HG03103 (cell line): ENCODE measurements at regions not wholly inside any gene's neighbourhood (a gene's known extent, or its start where the extent isn't known, plus 50 kb on each side); places are given as distances from the start of the nearest gene placed in this dataset.
A peak's percentile ranks its signal among the peaks of the same experiment; 100 is the strongest.
"Not testable (repeated sequence)": the region's sequence is repeated elsewhere in the genome, so short reads cannot be mapped to it uniquely, and the experiment has no call there.

Experiments
- ATAC-seq: cut with Tn5 transposase; IDR thresholded peaks from one replicate; pipeline ENCODE4 v1.9.1; 2021; ENCODE audit warnings: low read depth; ENCODE audit not compliant: unreplicated experiment

DNA sequence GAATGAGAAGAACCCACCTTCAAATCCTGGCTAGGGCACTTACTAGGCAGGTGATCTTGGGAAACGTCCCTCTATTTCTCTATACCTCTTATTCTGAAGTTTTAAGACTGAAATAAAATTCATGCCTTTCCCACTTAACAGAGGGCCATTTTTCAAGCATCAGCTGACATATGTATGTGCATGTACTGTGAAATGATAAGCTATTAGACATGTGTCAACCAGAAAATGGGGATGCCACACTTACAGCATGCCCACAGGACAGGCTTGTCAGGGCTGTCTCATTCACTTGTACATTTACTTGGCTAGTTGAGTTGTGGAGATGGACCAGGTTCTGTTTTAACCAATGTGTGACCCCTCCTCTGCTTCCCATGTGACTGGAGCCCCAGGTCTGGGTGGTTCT is 78.5 kb downstream of the C9orf152 start:
- ATAC-seq, result peak; percentile 3

DNA sequence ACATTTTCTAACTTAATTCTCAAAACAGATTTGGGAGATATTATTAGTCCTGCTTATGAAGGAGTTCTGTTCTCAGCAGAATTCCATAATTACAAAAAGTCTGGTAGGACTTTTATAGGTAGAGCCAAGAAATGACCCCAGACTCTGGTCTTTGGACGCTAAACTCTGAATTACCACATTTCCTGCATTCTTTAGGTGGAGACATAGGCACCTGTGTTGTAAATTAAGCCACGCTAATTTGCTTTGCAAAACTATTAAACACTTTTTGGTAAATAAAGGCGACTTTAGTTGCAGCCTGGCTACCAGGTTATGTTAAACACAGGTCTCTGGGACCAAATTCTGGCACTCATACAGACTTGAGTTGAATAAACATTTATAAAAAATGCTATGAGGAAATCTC is 77.7 kb downstream of the C9orf152 start:
- ATAC-seq, result no peak

DNA sequence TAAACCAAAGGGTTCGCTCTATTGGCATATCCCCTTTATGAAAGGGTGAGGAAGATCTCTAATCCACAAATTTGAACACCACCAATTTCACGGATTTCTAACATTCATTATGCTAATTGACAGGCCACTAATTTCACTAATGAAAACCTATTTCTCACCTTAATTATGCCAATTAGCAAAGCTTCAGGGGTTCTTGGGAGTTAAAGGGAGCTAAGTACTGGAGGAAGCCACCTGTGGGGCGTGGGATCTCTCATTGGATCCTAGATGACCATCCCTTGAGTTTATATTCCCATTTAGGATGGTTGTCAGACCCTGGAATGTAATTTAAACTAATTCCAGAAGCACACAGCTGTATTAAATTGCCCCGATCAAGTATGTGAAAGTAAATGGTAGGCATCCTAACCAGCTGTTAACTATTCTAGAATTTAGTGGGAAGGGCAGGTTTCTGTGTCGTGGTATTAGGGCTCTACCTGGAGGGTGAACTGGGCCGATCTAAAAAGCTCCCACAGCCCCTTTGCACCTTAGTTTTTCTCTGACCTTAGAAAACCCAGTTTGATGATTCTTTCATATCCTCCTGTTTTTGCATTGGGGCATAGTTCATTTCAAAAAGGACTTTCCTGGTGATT is 77.1 kb downstream of the C9orf152 start:
- ATAC-seq, result no peak

DNA sequence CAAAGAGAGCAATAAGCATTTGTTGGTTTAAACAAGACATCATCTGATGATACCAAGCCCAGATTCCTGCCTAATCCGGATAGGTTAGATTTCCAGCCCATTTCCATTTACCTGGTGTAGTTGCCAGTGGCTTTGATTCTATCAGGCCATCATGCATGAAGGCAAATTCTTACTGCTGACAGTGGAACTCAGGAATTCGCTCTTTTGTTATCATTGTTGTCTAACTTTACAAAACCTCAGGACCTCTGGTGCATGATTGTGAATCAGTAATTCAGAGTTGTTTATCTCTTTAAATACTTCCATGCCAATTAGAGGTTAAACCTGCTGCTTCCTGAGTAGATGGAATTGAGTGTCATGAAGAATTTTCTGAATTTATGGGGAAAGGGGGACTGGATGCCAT is 76.5 kb downstream of the C9orf152 start:
- no peak for ATAC-seq

DNA sequence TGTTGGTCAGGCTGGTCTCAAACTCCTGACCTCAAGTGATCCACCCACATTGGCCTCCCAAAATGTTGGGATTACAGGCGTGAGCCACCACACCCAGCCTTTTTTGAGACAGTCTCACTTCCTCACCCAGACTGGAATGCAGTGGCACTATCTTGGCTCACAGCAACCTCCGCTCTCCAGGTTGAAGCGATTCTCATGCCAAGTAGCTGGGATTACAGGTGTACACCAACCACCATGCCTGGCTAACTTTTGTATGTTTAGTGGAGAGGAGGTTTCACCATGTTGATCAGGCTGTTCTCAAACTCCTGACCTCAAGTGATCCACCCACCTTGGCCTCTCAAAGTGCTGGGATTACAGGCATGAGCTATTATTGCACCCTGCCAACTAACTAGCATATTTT is 75.4 kb downstream of the C9orf152 start:
- not testable (repeated sequence) for ATAC-seq

DNA sequence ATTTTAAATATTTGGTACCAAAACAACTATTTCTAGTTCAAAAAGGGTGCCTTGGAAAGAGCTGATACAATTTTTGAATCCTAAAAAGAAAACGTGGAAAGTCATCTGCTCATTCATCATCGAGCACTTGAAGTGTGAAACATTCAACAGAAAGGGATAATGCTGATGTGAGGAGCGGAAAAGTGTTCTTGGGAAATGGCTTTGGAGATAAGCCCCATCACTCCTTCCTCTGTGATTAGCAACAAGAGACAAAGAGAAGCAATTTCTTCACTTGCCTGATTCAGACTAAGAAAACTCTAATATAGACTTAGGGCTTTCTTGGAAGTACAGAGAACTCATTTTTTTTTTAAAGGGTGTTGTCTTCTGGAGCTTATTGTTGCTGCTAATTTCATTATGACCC is 74.9 kb downstream of the C9orf152 start:
- no peak for ATAC-seq

DNA sequence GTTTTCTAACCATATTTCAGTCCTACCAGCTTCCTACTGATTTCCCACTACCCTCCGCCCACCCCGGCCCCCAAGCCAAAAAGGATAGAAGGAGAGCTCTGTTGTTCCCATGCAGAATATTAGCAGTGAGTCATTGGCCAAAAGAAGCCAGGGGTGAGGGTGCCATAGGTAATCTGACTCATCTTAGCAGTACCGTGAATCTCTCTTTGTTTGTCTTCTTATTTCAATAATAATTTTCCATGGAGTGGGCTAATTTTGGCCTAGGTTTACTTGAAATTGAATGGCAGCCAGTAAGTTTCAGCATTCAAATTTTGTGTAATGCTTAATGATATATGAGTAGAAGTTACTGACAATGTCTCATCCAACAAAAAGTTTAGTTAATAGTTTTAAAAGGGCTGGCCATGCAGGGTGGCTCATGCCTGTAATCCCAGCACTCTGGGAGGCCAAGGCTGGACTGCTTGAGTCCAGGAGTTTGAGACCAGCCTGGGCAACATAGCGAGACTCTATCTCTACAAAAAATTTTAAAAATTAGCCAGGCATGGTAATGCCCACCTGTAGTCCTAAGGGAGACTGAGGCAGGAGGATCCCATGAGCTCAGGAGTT is 74.2 kb downstream of the C9orf152 start:
- ATAC-seq, result no peak

DNA sequence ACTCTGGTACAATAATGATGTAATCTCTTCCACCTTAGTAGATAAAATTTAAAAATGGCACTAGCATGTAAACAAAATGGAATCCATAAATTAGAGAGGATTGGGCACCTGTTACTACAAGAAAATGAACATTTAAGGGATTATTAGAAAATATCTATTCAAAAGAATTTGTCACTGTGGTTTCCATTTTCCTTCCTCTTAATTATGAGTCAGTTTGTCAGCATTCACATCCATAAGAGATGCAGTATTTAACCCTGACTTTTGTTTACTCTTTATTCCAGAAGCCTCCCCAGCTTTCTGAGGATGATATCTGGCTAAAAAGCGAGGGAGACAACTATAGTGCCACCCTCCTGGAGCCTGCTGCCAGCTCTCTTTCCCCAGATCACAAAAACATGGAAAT is 72.1 kb downstream of the C9orf152 start:
- no peak for ATAC-seq

DNA sequence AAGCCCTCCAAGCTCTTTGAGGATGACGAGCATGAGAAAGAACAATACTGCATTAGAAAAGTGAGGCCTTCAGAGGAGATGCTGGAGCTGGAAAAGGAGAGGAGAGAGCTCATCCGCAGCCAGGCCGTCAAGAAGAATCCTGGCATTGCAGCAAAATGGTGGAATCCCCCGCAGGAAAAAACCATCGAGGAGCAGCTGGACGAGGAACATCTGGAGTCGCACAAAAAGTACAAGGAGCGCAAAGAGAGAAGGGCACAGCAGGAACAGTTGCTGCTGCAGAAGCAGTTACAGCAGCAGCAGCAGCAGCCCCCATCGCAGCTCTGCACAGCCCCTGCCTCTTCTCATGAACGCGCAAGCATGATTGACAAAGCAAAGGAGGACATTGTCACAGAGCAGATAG is 71.2 kb downstream of the C9orf152 start:
- no peak for ATAC-seq

DNA sequence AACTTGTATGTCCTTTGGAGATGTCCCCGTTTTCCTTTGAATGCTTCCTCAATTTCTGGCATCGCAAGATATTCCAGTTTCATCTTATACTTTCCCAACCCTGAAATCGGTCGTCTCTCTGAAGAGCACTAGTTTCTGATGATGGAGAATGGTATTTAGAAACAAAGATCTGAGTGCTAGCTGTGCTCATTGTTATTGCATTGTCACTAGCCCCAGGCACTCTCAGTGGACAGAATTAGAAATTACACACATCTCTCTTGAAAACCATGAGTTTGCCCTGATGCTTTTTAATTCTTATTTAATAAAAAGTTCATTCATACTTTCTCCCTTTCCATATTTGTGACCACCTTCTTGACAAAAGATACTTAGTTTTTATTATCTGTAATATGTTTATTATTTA is 67.7 kb downstream of the C9orf152 start:
- ATAC-seq, result no peak

DNA sequence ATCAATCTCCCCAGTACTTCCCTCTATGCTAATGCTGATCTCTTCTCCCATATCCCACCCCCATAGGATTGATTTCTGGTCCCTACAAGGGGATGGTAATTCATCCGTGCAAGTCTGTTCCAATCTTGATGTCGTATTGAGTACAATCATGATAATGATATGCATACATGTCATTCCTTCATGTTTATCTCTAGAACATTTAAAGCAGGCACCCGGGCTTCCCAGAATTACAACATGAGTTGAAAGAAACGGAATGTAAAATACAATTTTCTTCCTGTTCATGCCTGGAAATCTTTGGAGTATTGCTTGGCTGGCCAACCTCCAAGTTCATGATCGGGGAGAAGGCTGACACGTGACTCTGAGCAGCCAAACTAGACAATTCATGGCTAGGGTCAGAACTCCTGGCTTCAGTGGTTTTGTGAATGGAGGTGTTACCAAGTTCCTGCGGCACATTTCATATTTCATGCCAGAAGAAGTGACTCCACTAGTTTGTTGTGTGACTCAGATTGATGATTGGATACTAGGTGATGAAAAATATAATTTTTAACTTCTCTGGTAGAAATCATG is 66.6 kb downstream of the C9orf152 start:
- no peak for ATAC-seq

DNA sequence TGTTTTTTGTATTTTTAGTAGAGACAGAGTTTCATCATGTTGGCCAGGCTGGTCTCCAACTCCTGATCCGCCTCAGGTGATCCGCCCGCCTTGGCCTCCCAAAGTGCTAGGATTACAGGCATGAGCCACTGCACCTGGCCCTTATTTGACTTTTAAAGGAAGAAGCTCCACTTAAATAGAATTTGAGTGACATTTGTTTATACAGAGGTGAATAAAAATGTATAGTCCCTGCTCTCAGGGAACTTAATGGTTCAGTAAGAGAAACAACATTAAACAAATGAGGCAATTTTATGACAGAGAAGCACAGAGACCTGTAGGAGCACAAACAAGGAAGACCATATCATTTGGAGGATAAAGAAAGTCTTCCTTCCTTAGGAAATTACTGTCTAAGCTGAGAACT is 65.7 kb downstream of the C9orf152 start:
- no peak for ATAC-seq

DNA sequence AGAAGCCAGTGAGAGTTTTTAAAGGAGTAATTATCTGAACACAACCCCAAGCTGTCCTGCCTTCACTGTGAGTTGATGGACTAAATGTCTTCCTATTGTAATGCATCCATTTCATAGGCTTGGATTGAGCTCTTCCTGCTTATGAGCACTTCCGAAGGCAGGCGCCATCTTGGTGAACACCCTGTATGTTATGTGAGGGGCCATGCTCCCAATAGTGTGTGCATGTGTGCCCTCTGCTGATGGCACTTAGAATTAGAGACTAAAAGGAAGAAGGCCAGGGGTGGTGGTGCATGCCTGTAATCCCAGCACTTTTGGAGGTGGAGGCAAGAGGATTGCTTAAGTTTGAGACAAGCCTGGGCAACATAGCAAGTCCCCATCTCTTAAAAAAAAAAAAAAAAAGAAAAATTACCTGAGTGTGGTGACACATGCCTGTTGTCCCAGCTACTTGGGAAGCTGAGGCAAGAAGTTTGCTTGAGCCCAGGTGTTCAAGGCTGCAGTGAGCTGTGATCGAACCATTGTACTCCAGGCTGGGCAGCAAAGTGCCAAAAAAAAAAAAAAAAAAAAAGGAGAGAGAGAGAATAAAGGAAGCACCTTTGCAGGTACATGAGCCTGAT is 65.0 kb downstream of the C9orf152 start:
- ATAC-seq, result peak; percentile 28

DNA sequence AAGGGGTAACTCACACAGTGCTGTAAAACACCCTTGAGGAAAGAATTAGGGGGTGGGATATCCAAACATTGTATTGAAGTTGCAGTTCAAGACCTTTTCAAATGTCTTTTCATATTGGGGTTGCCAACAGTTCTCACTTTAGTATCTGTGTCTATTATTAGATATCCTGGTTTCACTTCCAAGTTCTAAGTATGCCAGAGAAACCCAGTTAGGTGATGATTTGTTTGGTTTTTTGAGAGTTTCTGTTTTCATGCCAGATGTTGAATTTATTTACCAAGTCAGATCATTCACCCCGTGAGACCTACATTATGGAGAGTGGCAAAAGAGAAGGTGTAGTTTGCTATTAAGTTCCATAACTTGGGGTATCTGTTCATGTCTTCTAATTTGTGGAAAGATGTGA is 64.5 kb downstream of the C9orf152 start:
- ATAC-seq, result peak; percentile 34

DNA sequence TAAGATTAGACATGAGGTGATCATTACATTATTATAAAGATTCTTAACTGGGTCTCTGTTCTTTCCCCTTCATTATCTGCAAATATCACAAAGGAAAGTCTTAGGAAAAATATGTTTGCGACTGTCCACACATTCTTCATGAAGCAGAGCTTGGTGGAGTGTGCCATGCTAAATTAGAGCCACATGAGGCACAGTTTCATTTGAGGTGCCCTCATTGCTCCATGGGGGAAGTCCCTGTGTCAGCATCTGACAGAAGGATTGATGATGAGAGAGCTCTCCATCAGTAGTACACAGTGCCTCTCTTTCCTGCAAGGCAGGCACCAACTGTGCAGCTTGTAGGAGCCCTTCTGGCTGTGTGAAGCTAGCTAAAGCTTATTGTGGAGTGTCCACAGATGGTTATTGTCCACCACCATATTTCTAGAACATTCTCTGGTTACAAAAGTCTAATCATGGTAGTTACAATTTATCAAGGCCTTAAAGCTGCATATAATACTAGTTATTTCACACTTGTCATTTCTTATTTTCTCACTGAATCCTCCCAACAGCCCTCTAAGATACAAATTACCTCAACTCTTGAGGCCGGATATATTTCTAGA is 63.9 kb downstream of the C9orf152 start:
- ATAC-seq, result peak; percentile 32

DNA sequence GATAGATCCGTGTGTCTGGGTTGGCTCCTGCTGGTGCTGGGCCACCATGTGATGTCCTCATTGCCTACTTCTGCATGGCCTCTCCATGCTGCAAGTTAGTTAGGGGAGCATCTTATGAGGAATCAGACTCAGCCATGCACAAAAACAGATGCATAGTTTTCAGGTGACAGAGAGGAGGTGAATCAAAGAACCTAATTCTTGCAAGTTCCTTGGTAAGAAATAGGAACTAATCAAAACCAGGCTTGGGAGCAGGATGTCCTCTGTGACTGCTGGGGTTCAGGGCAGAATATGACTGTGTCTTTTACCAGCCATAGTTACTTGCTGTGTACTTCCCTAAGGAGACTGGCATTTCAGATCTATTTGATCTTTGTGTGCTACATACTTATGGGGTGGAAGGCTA is 61.6 kb downstream of the C9orf152 start:
- ATAC-seq, result no peak

DNA sequence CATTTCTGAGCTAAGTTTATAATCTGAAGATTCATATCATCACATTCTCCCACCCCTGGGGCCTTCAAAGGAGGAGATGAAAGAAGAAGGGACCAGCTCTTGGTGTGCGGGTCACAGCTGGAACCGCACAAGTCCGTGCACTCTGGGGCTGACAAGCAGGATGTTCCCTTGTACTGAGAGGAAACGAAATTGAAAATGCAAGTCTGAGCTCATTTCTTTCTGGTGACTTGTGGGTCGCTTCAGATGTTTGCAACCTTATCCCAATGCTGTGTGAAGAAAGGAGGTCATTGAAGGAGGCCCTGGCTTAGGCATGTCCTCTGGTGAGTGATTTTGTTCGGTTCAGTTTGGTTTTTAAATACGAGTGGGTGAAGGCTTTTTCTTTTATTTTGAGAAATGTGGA is 59.6 kb downstream of the C9orf152 start:
- ATAC-seq, result peak; percentile 72

DNA sequence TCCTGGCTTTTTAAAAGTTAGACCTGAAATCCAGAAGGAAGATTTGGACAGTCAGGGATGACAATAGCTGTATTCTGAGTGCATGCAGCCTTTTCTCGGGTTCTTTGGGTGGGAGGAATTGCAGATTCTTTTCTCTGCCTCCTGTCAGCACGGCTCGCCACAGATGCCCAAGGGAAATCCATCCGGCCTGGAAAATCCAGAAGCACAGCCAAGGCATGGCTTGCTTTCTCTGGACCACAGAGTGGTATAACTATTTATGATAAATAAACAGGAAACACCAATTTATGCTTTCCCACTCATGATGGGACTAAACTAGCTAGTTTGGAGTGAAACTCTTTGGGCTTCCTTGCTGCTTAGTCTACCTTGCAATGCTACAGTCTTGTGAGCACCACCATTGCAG is 59.1 kb downstream of the C9orf152 start:
- ATAC-seq, result no peak
